GM19455 (cell line): ENCODE measurements at regions not wholly inside any gene's neighbourhood (a gene's known extent, or its start where the extent isn't known, plus 50 kb on each side); places are given as distances from the start of the nearest gene placed in this dataset.
A peak's percentile ranks its signal among the peaks of the same experiment; 100 is the strongest.

ENCODE experiments used
- ATAC-seq: cut with Tn5 transposase; IDR thresholded peaks from one replicate; pipeline ENCODE4 v1.9.1; 2021; ENCODE audit not compliant: unreplicated experiment

- no peak for ATAC-seq
These were observed 177.0 kb upstream of the PRDM1 start for GRCh38 chr6:105909106-105909505.

- ATAC-seq, result no peak
These were observed 178.1 kb upstream of the PRDM1 start for GRCh38 chr6:105907991-105908390.

GRCh38 chr6:105907301-105907700 is 178.8 kb upstream of the PRDM1 start:
- ATAC-seq, result no peak

- no peak for ATAC-seq
These were observed 183.6 kb upstream of the PRDM1 start for GRCh38 chr6:105902401-105903031.

GRCh38 chr6:105901583-105901982 is 184.6 kb upstream of the PRDM1 start:
- no peak for ATAC-seq

- no peak for ATAC-seq
These were observed 185.8 kb upstream of the PRDM1 start for GRCh38 chr6:105900125-105900937.

GRCh38 chr6:105898286-105898685 is 187.8 kb upstream of the PRDM1 start:
- ATAC-seq, result peak; percentile 65

GRCh38 chr6:105897131-105897530 is 189.0 kb upstream of the PRDM1 start:
- no peak for ATAC-seq

- no peak for ATAC-seq
These were observed 189.4 kb upstream of the PRDM1 start for GRCh38 chr6:105896821-105897095.

GRCh38 chr6:105896052-105896820 is 189.9 kb upstream of the PRDM1 start:
- no peak for ATAC-seq

GRCh38 chr6:105894556-105894955 is 191.6 kb upstream of the PRDM1 start:
- ATAC-seq, result no peak

- no peak for ATAC-seq
These were observed 192.4 kb upstream of the PRDM1 start for GRCh38 chr6:105893741-105894140.

GRCh38 chr6:105892577-105893262 is 193.4 kb upstream of the PRDM1 start:
- ATAC-seq, result peak; percentile 76

- ATAC-seq, result no peak
These were observed 195.5 kb upstream of the PRDM1 start for GRCh38 chr6:105890521-105891244.

- no peak for ATAC-seq
These were observed 196.2 kb upstream of the PRDM1 start for GRCh38 chr6:105889902-105890301.

GRCh38 chr6:105886814-105887544 is 199.2 kb upstream of the PRDM1 start:
- ATAC-seq, result no peak

GRCh38 chr6:105886066-105886813 is 199.9 kb upstream of the PRDM1 start:
- no peak for ATAC-seq

GRCh38 chr6:105884426-105884825 is 201.7 kb upstream of the PRDM1 start:
- no peak for ATAC-seq

- ATAC-seq, result no peak
These were observed 202.1 kb upstream of the PRDM1 start for GRCh38 chr6:105884011-105884410.
